GM21447 (cell line): ENCODE measurements at regions not wholly inside any gene's neighbourhood (a gene's known extent, or its start where the extent isn't known, plus 50 kb on each side); places are given as distances from the start of the nearest gene placed in this dataset.

Experiments used
- ATAC-seq: cut with Tn5 transposase; IDR thresholded peaks from one replicate; pipeline ENCODE4 v1.9.1; 2021; ENCODE audit not compliant: unreplicated experiment

DNA sequence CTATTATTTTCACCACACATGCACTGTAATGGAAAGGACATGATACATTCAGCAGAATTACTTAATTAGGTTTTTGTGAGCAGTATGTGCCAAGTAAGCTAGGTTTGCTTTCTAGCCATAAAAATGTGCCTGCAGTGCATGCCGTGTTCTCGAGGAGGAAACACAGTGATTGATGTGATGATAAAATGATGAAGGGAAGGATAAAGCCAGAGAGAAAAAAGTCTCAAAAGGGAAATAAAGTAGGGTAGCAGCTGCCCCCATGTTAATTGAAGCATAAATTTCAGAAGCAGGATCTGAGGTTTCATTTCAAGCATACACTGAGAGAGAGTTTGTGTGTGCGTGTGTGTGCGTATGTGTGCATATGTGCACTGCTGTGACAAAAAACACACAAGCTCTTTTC, 714.2 kb upstream of the C9orf72 start:
- no peak for ATAC-seq

GRCh38 chr9:28289746-28290145, 716.5 kb upstream of the C9orf72 start:
- no peak for ATAC-seq

- no peak for ATAC-seq
These were observed 720.2 kb upstream of the C9orf72 start for GRCh38 chr9:28293369-28294090.

GRCh38 chr9:28301281-28301680, 728.0 kb upstream of the C9orf72 start:
- no peak for ATAC-seq

DNA sequence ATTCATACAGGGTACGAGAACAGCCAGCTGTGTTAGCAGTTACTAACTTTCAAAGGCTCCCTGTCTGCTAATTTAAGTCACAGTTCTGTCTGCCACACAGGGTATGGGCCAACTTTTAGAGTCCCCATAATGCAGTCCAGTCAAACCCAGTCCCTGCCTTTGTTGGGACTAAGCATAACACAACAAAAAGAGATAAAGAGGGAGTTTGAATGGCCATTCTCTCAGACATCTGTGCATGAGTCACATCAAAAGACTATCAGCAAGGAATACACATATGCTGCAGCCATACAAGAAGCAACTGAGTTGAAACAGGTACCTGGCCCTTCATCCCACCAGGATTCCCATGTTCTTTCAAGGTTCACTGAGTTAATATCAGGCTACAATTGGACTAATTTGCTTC, 744.5 kb upstream of the C9orf72 start:
- no peak for ATAC-seq

DNA sequence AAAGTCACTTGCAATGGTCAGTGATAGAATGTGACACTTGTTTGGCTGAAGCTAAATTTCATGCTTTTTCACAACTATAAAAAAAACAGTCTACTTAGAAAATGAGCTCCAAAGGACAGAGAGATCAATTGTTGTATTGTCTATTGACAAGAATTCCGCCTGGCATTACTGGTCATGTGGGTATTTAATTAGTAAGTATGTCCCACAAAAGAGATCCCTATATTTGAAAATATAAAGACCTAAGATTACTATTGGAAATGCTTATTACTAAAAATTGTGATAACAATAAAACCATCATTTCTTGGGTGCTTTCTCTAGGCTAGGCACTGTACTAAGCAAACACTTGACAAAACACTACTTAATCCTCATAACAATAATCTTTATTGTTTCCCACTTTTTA, 745.2 kb upstream of the C9orf72 start:
- ATAC-seq = no peak

GRCh38 chr9:28319981-28320380, 746.7 kb upstream of the C9orf72 start:
- ATAC-seq = no peak

GRCh38 chr9:28320616-28321015, 747.3 kb upstream of the C9orf72 start:
- ATAC-seq = no peak

- no peak for ATAC-seq
These were observed 756.0 kb upstream of the C9orf72 start for GRCh38 chr9:28329323-28329722.

DNA sequence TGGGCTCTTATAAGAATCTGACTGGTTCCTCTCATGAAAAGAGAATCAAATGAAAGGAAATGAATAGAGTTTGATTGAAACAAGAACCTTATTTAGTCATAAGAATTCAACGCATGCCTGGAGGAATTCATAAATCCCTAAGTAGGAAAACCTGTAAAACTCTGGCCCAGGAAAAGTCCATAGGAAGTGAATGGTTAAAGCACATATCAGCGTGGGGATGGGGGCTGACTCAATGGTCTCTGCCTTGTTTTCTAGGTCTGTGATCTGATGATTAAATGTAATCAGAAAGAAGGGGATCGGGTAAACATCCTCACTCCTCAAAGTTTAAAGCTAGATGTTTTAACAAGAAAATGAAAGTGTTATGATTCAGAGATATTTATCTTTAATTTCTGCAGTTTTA, 759.4 kb upstream of the C9orf72 start:
- ATAC-seq = no peak

DNA sequence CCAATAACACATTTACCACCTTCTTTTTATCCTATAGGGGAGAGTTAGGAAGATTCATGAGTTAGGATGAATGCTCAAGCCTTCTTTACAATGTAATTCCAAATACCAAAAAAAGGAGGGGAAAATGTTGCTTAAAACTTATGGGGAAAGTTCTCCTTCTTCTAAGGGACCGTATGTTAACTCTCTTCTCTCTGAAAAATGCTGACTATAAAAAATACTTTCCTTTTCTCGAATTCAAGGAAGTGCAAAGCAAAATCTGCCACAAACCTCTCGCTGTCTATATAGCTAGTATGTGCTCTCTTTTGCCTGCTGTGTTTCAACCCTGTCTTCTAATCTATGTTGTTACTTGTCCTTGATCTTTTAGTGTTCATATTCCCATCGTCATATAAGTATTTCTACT, 768.6 kb upstream of the C9orf72 start:
- ATAC-seq = no peak

DNA sequence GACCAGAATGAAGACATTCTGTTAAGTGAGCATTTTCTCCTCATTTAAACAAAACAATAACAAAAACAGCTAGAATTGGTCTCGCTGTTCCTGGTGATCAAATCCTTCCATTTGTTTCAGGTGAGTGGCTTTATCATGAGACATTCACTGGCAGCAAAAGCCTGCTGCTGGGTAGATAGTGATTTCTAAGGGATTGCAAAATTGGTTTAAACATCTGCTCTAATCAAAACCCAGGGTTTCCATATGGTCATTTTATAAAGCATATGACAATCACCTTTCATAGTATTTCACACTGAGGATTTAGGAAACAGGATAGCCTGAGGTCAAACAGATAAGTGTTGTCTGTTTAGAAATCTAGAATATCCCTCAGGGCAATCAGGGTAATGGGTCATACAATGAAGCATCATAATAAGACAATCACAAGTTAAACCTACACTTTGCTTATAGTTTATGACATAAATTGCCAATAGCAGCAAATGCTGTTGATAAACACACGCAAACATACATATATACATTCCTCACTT, 769.6 kb upstream of the C9orf72 start:
- no peak for ATAC-seq

DNA sequence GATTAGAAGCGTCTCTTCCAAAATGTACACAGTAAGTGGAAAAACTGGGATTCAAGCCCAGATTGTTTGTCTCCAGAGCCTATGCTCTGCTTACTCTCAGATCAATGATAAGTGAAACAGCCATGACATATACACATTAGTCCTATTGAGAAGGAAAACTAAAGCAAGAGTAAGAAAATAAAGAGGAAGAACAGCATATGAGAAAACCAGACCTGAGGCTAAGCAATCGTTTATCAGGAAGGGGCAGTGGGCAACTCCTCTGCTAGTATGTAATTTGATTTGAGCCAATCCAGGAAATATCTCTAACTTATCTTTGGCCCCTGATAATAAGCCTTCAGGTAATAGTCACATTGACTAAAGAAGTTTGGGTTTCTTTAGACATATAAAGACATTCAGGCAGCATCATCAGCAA, 789.9 kb upstream of the C9orf72 start:
- ATAC-seq = no peak

- ATAC-seq = no peak
These were observed 791.8 kb upstream of the C9orf72 start for GRCh38 chr9:28365020-28365640.

- no peak for ATAC-seq
These were observed 792.4 kb upstream of the C9orf72 start for GRCh38 chr9:28365728-28366127.

DNA sequence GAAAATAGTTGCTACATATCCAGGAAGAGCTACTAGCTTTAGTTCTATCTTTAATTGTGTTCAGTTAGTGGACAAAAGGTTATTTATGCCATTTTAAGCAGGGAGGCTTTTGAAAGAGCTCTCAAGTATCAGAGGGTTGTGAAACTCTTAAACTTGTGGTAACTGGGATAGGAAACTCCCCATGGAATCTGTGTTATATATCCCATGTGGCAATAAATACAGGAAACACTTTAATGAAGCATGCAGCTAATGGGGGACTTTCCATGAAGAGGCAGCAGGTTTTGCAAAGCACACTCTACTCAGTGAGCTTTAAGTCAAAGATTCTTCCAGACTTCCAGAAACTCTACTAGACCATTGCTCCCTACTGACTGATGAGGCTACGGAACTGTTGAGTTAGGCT, 805.0 kb upstream of the C9orf72 start:
- ATAC-seq = no peak

DNA sequence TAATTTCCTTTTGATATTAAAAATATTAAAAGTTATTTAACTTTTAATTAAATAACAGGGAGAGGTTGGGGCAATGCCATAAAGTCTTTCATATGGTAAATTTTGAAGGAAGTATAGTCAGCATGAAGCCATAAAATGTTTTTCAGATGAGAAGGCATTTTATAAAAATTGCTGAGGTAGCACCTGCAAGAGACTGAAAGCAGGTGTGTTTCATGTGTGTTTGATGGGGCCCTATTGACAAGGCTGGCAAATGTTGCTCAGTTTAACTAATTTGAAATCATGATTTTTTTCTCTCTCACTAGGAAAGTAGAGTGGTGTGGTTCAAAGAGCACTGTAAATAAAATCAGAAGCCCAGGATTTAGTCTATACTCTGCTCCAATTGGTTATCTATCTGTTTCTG, 805.8 kb upstream of the C9orf72 start:
- ATAC-seq = no peak

- ATAC-seq = no peak
These were observed 816.1 kb upstream of the C9orf72 start for GRCh38 chr9:28389411-28389810.

- no peak for ATAC-seq
These were observed 821.5 kb upstream of the C9orf72 start for GRCh38 chr9:28394774-28395173.

DNA sequence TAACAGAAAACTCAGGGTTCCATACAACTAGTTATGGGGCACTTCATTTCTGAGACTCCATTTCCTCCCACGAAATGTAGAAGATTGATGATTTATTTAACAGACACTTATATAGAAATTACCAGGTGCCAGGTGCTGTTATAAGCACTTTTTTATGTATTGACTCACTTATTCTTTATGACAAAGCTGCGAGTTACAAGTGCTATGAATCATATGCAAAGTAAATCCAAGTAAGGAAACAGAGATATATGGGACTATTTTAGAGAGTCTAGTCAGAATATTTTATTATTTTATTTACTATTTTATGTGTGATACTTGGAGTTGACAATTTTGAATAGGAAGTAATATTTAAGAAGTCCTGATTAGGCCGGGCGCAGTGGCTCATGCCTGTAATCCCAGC, 822.8 kb upstream of the C9orf72 start:
- no peak for ATAC-seq

GRCh38 chr9:28407351-28407750, 834.1 kb upstream of the C9orf72 start:
- ATAC-seq = no peak

DNA sequence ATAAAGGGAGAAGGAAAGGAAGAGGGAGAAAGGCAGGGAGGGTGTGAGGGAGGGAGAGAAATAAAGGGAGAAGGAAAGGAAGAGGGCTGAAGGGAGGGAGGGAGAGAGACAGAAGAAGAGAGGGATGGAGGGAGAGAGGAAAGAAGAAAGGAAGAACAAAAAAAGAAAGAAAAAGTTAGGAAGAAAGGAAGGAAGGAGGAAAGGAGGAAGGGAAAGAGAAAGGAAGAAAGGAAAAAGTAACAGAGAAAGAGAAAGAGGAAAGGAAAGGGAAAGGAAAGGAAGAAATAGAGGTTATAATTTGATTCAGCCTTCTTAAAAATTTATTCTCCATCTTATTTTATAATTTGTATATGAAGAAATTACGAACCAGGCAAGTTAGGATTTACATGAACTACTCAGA, 836.6 kb upstream of the C9orf72 start:
- no peak for ATAC-seq

DNA sequence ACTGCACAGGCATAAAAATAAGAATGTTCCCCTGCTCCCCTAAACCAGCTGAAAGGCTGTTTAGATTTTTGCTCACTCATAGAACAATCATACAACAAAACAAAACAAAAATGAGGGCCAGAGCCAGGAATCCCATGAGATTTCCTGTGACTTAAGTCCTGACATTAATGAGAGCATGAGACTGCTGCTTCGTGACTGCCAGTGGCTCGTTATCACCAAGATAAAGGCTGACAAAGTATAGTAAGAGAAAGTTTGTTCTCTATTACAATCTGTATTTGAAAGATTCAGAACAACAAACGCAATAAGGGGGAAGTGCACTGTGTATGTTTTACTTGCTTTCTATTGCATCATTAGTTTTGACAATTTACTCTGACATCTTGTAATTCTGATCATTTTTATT, 837.1 kb upstream of the C9orf72 start:
- no peak for ATAC-seq
